GM12878 (cell line): ENCODE measurements at regions not wholly inside any gene's neighbourhood (a gene's known extent, or its start where the extent isn't known, plus 50 kb on each side); places are given as distances from the start of the nearest gene placed in this dataset.

Experiments used
- ATAC-seq: fragments of 200-7000 bp; cut with Tn5 transposase; 3 replicates; pipeline ENCODE4 v1.9.1; 2020; ENCODE audit warnings: mild to moderate bottlenecking, moderate library complexity
- BruUV-seq: library from RNA; stranded (reverse); fragments of 400-500 nt; replicated peaks from 2 replicates; lab custom pipeline; 2021; lab: Mats Ljungman, UMichigan
- CTCF ChIA-PET: fragments of 300-600 bp; sonication (Branson Sonifier 250); formaldehyde crosslinking; extraction: SDS; loops from one replicate; lab custom pipeline; 2021; ENCODE audit warnings: inconsistent platforms; lab: Yijun Ruan, JAX
- POLR2A ChIA-PET: fragments of 350-600 bp; formaldehyde crosslinking; extraction: SDS; loops from one replicate; lab custom pipeline; 2021; ENCODE audit warnings: inconsistent platforms; lab: Charles Lee
- RAD21 ChIA-PET: fragments of 300-600 bp; sonication (Branson Sonifier 250); formaldehyde crosslinking; loops from one replicate; lab custom pipeline; 2023; ENCODE audit warnings: antibody characterized with exemption; ENCODE audit not compliant: unreplicated experiment; lab: Charles Lee
- SMC1A ChIA-PET: fragments of 300-600 bp; sonication (Branson Sonifier 250); formaldehyde crosslinking; loops from one replicate; lab custom pipeline; 2023; ENCODE audit not compliant: unreplicated experiment, uncharacterized antibody; lab: Charles Lee
- DNase-seq: peaks from one replicate; pipeline ENCODE4 v3.0.0-alpha.2; 2011; ENCODE audit warnings: low read depth, low spot score
- FAIRE-seq: peaks from 3 replicates; lab custom pipeline; 2011; peaks lifted over from hg19 to GRCh38; lab: Jason Lieb, UNC
- H2AFZ ChIP-seq: 2 replicates; pipeline ENCODE4 v1.6.0; 2011; ENCODE audit warnings: low read depth, low read length, control low read depth; ENCODE audit not compliant: control insufficient read depth
- H3K27ac ChIP-seq: 2 replicates; pipeline ENCODE4 v1.5.1; 2011; ENCODE audit warnings: control low read depth; ENCODE audit not compliant: control insufficient read depth, insufficient read depth
- H3K27me3 ChIP-seq, 2 experiments: replicated peaks in 1 of 2; 2 replicates each; pipeline versions ENCODE4 v1.6.0 to v1.6.1; 2011; ENCODE audit warnings: low read length in 1 of 2; ENCODE audit not compliant: control insufficient read depth in 2 of 2, insufficient read depth in 2 of 2
- H3K36me3 ChIP-seq, 2 experiments: 2 replicates each; pipeline ENCODE4 v1.5.1; 2011; ENCODE audit warnings: low read length in 1 of 2; ENCODE audit not compliant: control insufficient read depth in 2 of 2, insufficient read depth in 2 of 2
- H3K4me1 ChIP-seq: 2 replicates; pipeline ENCODE4 v1.6.1; 2011; ENCODE audit warnings: mild to moderate bottlenecking, low read length, moderate library complexity, mixed read lengths; ENCODE audit not compliant: control insufficient read depth, insufficient read depth
- H3K4me2 ChIP-seq: 2 replicates; pipeline ENCODE4 v1.6.0; 2011; ENCODE audit warnings: control low read depth; ENCODE audit not compliant: control insufficient read depth, insufficient read depth
- H3K4me3 ChIP-seq: fragments of 200-600 bp; sonication (generic); 2 replicates; pipeline ENCODE4 v1.5.1; 2016
- H3K79me2 ChIP-seq: 2 replicates; pipeline ENCODE4 v1.6.0; 2011; ENCODE audit warnings: low read length; ENCODE audit not compliant: control insufficient read depth, insufficient read depth
- H3K9ac ChIP-seq: 2 replicates; pipeline ENCODE4 v1.8.0; 2011; ENCODE audit warnings: low read length, control low read depth, mixed read lengths; ENCODE audit not compliant: control insufficient read depth, insufficient read depth
- H3K9me3 ChIP-seq: replicated peaks from 3 replicates; pipeline ENCODE4 v1.5.1; 2011; ENCODE audit warnings: mild to moderate bottlenecking, low read length; ENCODE audit not compliant: control insufficient read depth, insufficient read depth
- H4K20me1 ChIP-seq: 2 replicates; pipeline ENCODE4 v1.6.0; 2011; ENCODE audit not compliant: control insufficient read depth, insufficient read depth
- ATF7 ChIP-seq: fragments of 450-650 bp; IDR thresholded peaks from 2 replicates; pipeline ENCODE4 v1.6.1; 2016; ENCODE audit warnings: low read depth, mild to moderate bottlenecking
- CBX3 ChIP-seq: fragments of 200-600 bp; sonication (generic); IDR thresholded peaks from 2 replicates; pipeline ENCODE4 v1.6.1; 2016; ENCODE audit warnings: low read depth, borderline replicate concordance
- DPF2 ChIP-seq: fragments of 450-650 bp; IDR thresholded peaks from 2 replicates; pipeline ENCODE4 v1.6.1; 2017; ENCODE audit warnings: mild to moderate bottlenecking
- MYC ChIP-seq: IDR thresholded peaks from 2 replicates; pipeline ENCODE4 v1.6.1; 2011; ENCODE audit warnings: mild to moderate bottlenecking, low read length, moderate library complexity, inconsistent platforms; ENCODE audit not compliant: insufficient read depth, insufficient replicate concordance, insufficient read length, severe bottlenecking
- NR2C1 ChIP-seq: fragments of 450-650 bp; IDR thresholded peaks from 2 replicates; pipeline ENCODE4 v1.6.1; 2017; ENCODE audit warnings: antibody characterized with exemption, mild to moderate bottlenecking, moderate library complexity
- POU2F2 ChIP-seq: IDR thresholded peaks from 3 replicates; pipeline ENCODE4 v1.6.1; 2011; ENCODE audit warnings: low read depth, mild to moderate bottlenecking, low read length, borderline replicate concordance
- SIX5 ChIP-seq: IDR thresholded peaks from 2 replicates; pipeline ENCODE4 v1.6.1; 2011; ENCODE audit warnings: mild to moderate bottlenecking, low read depth, low read length, moderate library complexity; ENCODE audit not compliant: severe bottlenecking
- SRF ChIP-seq, 2 experiments: IDR thresholded peaks; 2 replicates each; pipeline ENCODE4 v1.6.1; 2011; ENCODE audit warnings: low read depth in 2 of 2, low read length in 2 of 2, mild to moderate bottlenecking in 1 of 2, moderate library complexity in 1 of 2
- WGBS: methylation state at CpG from one replicate; pipeline ENCODE4 v1.1.6; 2016; ENCODE audit warnings: low lambda C conversion rate; ENCODE audit not compliant: insufficient replicate concordance, insufficient coverage; ENCODE audit errors: missing lambda C conversion rate; 5-methylcytosine and 5-hydroxymethylcytosine counted together
- in situ Hi-C: fragments of 300-500 bp; cut with MboI; formaldehyde crosslinking; loops from 9 replicates; pipeline ENCODE4 v1.14.3; 2018; ENCODE audit warnings: mixed read lengths
- intact Hi-C: fragments of 100-400 bp; cut with micrococcal nuclease; formaldehyde crosslinking; loops from one replicate; pipeline ENCODE4 v1.14.2; 2022; ENCODE audit not compliant: unreplicated experiment
- TF ChIP-seq, protein P1 (sequence below): fragments of 150-350 bp; IDR thresholded peaks from 2 replicates; pipeline ENCODE4 v1.6.1; 2014; ENCODE audit warnings: mild to moderate bottlenecking, low read depth, low read length
- TF ChIP-seq, protein P2 (sequence below): fragments of 450-650 bp; IDR thresholded peaks from 2 replicates; pipeline ENCODE4 v1.6.1; 2017; ENCODE audit warnings: antibody characterized with exemption, mild to moderate bottlenecking, moderate library complexity

DNA sequence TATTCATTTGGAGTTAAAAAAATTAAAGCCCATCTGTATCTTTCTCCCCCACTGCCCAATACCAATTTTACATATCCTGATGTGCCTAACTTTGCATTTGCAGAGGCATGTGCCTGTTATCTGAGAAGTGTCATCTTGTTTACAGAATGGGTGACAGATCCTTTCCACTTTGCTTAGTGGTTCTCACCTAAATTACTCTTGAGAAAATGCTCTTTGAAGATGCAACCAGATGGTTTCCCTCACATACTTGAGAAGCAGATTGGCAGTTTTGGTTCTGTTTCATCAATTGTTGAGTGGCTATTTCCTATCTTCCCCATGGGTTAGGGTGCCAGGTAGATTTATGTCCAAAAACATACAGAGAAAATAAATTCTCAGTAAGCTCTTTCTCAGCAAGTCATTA, 1051.4 kb upstream of the ATXN7L3B start (continued):
- TF ChIP-seq ATF7 (no peak), DPF2 (no peak), POU2F2 (no peak), MYC (no peak), SIX5 (no peak)

DNA sequence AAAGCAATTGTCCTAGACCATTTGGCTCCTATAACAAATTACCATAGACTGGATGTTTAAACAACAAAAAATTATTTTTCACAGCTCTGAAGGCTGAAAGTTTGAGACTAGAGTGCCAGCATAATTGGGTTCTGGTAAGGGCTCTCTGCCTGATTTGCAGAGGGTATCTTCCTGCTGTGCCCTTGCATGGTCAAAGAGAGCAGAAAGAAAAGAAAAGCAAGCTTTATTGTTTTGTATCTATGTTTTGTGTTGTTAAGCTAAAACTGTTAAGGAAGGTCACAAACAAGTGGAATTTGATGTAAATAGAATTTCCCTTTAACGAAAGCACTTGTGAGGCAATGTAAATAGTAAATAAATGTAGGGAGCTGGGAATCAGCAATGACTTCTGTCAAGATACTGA, 1031.0 kb upstream of the ATXN7L3B start:
- H3K27ac ChIP-seq, result no peak overlapping the region
- H3K79me2 ChIP-seq, result no peaks in the 10 kb centered on the region
- H3K36me3 ChIP-seq, result no peaks in the 10 kb centered on the region
- H3K4me1 ChIP-seq, result no peaks in the 10 kb centered on the region
- H3K9ac ChIP-seq, result no peak overlapping the region
- in situ Hi-C loops, result no loop called here
- ChIA-PET CTCF (interaction anchor here (1.3 kb wide), 1 partner anchor 13 kb away, joined by 3 read pairs; no protein-coding TSS in a partner anchor), RAD21 (no interaction called here), POLR2A (no interaction called here), SMC1A (interaction anchor here (0.9 to 1.0 kb wide), 2 partner anchors 10 to 88 kb away, joined by 3 read pairs; no protein-coding TSS in a partner anchor)
- BruUV-seq, result no TSS peak
- H4K20me1 ChIP-seq, result no peaks in the 10 kb centered on the region
- no peak overlapping the region for H3K4me2 ChIP-seq
- DNase-seq, result no peak
- no peaks in the 10 kb centered on the region for H3K9me3 ChIP-seq
- TF ChIP-seq, protein P1, sequence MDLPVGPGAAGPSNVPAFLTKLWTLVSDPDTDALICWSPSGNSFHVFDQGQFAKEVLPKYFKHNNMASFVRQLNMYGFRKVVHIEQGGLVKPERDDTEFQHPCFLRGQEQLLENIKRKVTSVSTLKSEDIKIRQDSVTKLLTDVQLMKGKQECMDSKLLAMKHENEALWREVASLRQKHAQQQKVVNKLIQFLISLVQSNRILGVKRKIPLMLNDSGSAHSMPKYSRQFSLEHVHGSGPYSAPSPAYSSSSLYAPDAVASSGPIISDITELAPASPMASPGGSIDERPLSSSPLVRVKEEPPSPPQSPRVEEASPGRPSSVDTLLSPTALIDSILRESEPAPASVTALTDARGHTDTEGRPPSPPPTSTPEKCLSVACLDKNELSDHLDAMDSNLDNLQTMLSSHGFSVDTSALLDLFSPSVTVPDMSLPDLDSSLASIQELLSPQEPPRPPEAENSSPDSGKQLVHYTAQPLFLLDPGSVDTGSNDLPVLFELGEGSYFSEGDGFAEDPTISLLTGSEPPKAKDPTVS, result no peak
- TF ChIP-seq CBX3 (no peak), MYC (no peak), NR2C1 (no peak), SRF (IDR thresholded peaks at IDR 0.05; ENCODE audit: low read depth in 2 of 2, low read length in 2 of 2) (no peak)
- TF ChIP-seq, protein P2, sequence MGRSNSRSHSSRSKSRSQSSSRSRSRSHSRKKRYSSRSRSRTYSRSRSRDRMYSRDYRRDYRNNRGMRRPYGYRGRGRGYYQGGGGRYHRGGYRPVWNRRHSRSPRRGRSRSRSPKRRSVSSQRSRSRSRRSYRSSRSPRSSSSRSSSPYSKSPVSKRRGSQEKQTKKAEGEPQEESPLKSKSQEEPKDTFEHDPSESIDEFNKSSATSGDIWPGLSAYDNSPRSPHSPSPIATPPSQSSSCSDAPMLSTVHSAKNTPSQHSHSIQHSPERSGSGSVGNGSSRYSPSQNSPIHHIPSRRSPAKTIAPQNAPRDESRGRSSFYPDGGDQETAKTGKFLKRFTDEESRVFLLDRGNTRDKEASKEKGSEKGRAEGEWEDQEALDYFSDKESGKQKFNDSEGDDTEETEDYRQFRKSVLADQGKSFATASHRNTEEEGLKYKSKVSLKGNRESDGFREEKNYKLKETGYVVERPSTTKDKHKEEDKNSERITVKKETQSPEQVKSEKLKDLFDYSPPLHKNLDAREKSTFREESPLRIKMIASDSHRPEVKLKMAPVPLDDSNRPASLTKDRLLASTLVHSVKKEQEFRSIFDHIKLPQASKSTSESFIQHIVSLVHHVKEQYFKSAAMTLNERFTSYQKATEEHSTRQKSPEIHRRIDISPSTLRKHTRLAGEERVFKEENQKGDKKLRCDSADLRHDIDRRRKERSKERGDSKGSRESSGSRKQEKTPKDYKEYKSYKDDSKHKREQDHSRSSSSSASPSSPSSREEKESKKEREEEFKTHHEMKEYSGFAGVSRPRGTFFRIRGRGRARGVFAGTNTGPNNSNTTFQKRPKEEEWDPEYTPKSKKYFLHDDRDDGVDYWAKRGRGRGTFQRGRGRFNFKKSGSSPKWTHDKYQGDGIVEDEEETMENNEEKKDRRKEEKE, result no peak
- intact Hi-C loops, result no loop called here
- no peaks in the 10 kb centered on the region for H3K27me3 ChIP-seq
- no peak overlapping the region for H3K4me3 ChIP-seq
- WGBS, result 35% methylated on average over 1 of the region's 1 CpG
- ATAC-seq, result no peak
- FAIRE-seq, result no peak
- H2AFZ ChIP-seq, result no peak overlapping the region
